HPDE6-E6E7 (cell line): ENCODE measurements at regions not wholly inside any gene's neighbourhood (a gene's known extent, or its start where the extent isn't known, plus 50 kb on each side); places are given as distances from the start of the nearest gene placed in this dataset.

Experiments
- DNase-seq: peaks from one replicate; pipeline ENCODE4 v3.0.0; 2011; ENCODE audit warnings: missing footprints; ENCODE audit errors: extremely low spot score

- no peak for DNase-seq
Measured at GRCh38 chr6:138550346-138550767, 51.1 kb upstream of the NHSL1 start.

- DNase-seq = no peak
Measured at GRCh38 chr6:138554146-138554545, 54.9 kb upstream of the NHSL1 start.

- DNase-seq = peak; percentile 14
Measured at GRCh38 chr6:138555421-138555988, 56.2 kb upstream of the NHSL1 start.

- DNase-seq = no peak
Measured at GRCh38 chr6:138557147-138557546, 57.9 kb upstream of the NHSL1 start.

- no peak for DNase-seq
Measured at GRCh38 chr6:138559143-138559542, 59.8 kb upstream of the NHSL1 start.

- DNase-seq = no peak
Measured at GRCh38 chr6:138560130-138560860, 61.0 kb upstream of the NHSL1 start.

- DNase-seq = no peak
Measured at GRCh38 chr6:138562691-138563090, 63.4 kb upstream of the NHSL1 start.

GRCh38 chr6:138563231-138563630 is 63.9 kb upstream of the NHSL1 start:
- DNase-seq = no peak

GRCh38 chr6:138563650-138564049 is 64.4 kb upstream of the NHSL1 start:
- DNase-seq = no peak

- DNase-seq = no peak
Measured at GRCh38 chr6:138564170-138564721, 65.0 kb upstream of the NHSL1 start.

- no peak for DNase-seq
Measured at GRCh38 chr6:138567052-138567451, 67.8 kb upstream of the NHSL1 start.

GRCh38 chr6:138568997-138569396 is 69.7 kb upstream of the NHSL1 start:
- no peak for DNase-seq

GRCh38 chr6:138569554-138569953 is 70.3 kb upstream of the NHSL1 start:
- DNase-seq = no peak

GRCh38 chr6:138569970-138570724 is 70.9 kb upstream of the NHSL1 start:
- DNase-seq = no peak

GRCh38 chr6:138570725-138571029 is 71.4 kb upstream of the NHSL1 start:
- no peak for DNase-seq

- no peak for DNase-seq
Measured at GRCh38 chr6:138571181-138571580, 71.9 kb upstream of the NHSL1 start.

- DNase-seq = no peak
Measured at GRCh38 chr6:138571585-138572166, 72.4 kb upstream of the NHSL1 start.

GRCh38 chr6:138572167-138572875 is 73.0 kb upstream of the NHSL1 start:
- DNase-seq = no peak

- DNase-seq = no peak
Measured at GRCh38 chr6:138572885-138573284, 73.6 kb upstream of the NHSL1 start.

GRCh38 chr6:138575257-138575656 is 76.0 kb upstream of the NHSL1 start:
- DNase-seq = no peak

- DNase-seq = no peak
Measured at GRCh38 chr6:138576313-138576712, 77.0 kb upstream of the NHSL1 start.
